Testis (tissue), 2 donors: ENCODE measurements at regions not wholly inside any gene's neighbourhood (a gene's known extent, or its start where the extent isn't known, plus 50 kb on each side); places are given as distances from the start of the nearest gene placed in this dataset.

Source experiments
- CTCF ChIP-seq, 3 experiments: fragments of 450-650 bp in 2 of 3; fragments of 200-600 bp in 1 of 3; sonication (generic) in 1 of 3; IDR thresholded peaks; one replicate each; pipeline ENCODE4 v1.5.1; 2016 to 2019; ENCODE audit warnings: antibody characterized with exemption in 3 of 3, mild to moderate bottlenecking in 2 of 3, moderate library complexity in 1 of 3
- POLR2A ChIP-seq: fragments of 450-650 bp; IDR thresholded peaks from one replicate; pipeline ENCODE4 v1.6.1; 2017; ENCODE audit warnings: antibody characterized with exemption, mild to moderate bottlenecking, moderate library complexity

- no peak for TF ChIP-seq POLR2A
- no peak for TF ChIP-seq CTCF (IDR thresholded peaks at IDR 0.05)
Observed at GRCh38 chr1:243933495-243933894, 83.5 kb upstream of the AKT3 start.
